ENCODE measurements at regions not wholly inside any gene's neighbourhood (a gene's known extent, or its start where the extent isn't known, plus 50 kb on each side); places are given as distances from the start of the nearest gene placed in this dataset.

- TF ChIP-seq EZH2 (IDR thresholded peaks at IDR 0.05; ENCODE audit: borderline replicate concordance, low read depth, low read length, severe bottlenecking), result no peak
- TF ChIP-seq, protein P1, sequence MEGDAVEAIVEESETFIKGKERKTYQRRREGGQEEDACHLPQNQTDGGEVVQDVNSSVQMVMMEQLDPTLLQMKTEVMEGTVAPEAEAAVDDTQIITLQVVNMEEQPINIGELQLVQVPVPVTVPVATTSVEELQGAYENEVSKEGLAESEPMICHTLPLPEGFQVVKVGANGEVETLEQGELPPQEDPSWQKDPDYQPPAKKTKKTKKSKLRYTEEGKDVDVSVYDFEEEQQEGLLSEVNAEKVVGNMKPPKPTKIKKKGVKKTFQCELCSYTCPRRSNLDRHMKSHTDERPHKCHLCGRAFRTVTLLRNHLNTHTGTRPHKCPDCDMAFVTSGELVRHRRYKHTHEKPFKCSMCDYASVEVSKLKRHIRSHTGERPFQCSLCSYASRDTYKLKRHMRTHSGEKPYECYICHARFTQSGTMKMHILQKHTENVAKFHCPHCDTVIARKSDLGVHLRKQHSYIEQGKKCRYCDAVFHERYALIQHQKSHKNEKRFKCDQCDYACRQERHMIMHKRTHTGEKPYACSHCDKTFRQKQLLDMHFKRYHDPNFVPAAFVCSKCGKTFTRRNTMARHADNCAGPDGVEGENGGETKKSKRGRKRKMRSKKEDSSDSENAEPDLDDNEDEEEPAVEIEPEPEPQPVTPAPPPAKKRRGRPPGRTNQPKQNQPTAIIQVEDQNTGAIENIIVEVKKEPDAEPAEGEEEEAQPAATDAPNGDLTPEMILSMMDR (IDR thresholded peaks at IDR 0.05; ENCODE audit: borderline replicate concordance, extremely low read depth, low read length, poor library complexity, severe bottlenecking), result no peak
- ATAC-seq (ENCODE audit: insufficient read depth, low read depth) (no peak), DNase-seq (no peak)
- no peak overlapping the region for H3K4me3 ChIP-seq (ENCODE audit: low read depth in 1 of 2, low read length in 2 of 2)
- no peak overlapping the region for H3K9ac ChIP-seq (ENCODE audit: low read depth, low read length)
- no peaks in the 10 kb centered on the region for H3K36me3 ChIP-seq (ENCODE audit: insufficient read depth, low read length)
- H4K20me1 ChIP-seq (ENCODE audit: insufficient read depth, low read length), result no peaks in the 10 kb centered on the region
- H3K27ac ChIP-seq (ENCODE audit: low read length), result no peak overlapping the region
- no peaks in the 10 kb centered on the region for H3K79me2 ChIP-seq (ENCODE audit: insufficient read depth, low read length)
- H2AFZ ChIP-seq (ENCODE audit: low read depth, low read length), result no peak overlapping the region
- peaks cover 5% of the 10 kb centered on the region; the same call in 1 of the 2 replicates for H3K4me1 ChIP-seq (ENCODE audit: insufficient read depth, low read length)
- no peaks in the 10 kb centered on the region for H3K9me3 ChIP-seq (ENCODE audit: insufficient read depth, low read length, severe bottlenecking)
- H3K27me3 ChIP-seq (ENCODE audit: insufficient read depth, low read length, poor library complexity), result no peaks in the 10 kb centered on the region
- H3K4me2 ChIP-seq (ENCODE audit: insufficient read depth, low read length), result no peak overlapping the region
These were observed 127.4 kb downstream of the PALM2AKAP2 start for GRCh38 chr9:109907400-109907799.

DNA sequence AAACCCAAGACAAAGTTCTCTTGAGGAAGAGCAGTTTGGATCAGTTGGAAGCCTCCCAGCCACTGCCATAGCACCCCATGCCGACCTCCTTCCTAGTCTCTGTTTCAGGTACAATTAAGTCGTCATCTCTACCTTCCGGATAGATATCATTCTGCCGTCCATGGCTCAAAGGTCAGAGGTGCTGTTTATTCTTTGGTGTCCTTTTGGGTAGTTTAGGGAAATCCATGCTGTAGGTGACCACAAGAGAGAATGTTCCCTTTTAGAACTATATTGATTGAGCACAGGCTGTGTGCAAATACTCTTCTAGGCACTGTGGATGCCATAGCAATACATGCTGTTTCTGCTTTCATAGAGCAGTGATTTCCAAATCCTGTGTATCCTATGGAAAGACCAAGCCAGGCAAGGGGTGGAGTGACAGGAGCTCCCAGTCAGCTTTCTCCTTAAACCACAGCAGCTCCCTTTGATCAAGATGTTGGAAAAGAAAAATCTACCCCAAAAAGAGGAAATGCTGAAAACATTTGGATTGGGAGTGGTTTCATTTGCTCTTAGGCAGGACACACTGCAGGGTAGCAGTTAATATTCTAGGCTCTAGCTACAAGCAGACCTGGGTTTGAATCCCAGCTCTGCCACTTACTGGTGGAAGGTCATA, 127.9 kb downstream of the PALM2AKAP2 start:
- H2AFZ ChIP-seq (ENCODE audit: low read depth, low read length), result no peak overlapping the region

DNA sequence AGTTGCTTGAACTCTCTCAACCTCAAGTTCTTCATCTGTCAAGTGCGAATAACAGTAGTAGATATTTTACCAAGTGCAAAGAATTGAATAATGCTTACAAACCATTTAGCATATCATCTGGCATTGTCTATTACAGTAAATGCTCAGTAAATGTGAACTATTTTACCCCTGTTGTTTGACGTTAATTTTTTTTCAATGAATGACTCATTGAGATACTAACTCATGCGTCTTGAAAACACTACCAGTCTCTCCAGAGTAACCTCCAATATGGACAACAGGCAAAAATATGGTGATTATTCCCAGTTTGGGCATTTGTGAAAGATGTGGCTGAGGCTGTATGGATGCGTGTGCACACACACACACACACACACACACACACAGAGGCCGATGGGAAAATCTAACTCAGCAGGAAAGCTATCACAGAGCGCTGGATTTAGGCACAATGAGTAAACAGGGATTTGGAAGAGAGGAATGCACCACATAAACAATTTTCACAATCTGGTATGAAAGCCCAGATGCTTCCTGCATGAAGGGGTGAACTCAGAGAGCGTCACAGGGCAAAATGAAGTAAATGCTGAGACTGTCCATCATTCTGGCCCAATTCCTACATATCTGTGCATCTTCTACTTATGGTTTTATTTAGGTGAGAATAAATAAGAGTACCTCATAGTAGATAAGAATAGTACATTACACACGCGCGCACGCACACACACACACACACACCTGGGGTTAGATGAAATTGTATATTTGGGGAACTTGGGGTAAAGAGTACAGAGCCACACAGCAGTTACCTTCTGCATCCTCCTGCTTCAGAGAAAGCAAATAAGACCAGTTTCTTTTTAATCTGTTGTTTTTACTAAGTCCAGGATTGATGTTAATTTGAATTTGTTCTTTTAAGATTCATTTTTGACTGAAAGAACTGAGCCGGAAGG, 128.7 kb downstream of the PALM2AKAP2 start:
- no peak overlapping the region for H3K9ac ChIP-seq (ENCODE audit: low read depth, low read length)
- H3K4me1 ChIP-seq (ENCODE audit: insufficient read depth, low read length), result peaks cover 4% of the 10 kb centered on the region; the same call in 1 of the 2 replicates
- H3K4me2 ChIP-seq (ENCODE audit: insufficient read depth, low read length), result no peak overlapping the region
- no peak overlapping the region for H3K4me3 ChIP-seq (ENCODE audit: low read depth in 1 of 2, low read length in 2 of 2)
- ATAC-seq (ENCODE audit: insufficient read depth, low read depth) (no peak), DNase-seq (no peak)
- H3K79me2 ChIP-seq (ENCODE audit: insufficient read depth, low read length), result no peaks in the 10 kb centered on the region
- H3K9me3 ChIP-seq (ENCODE audit: insufficient read depth, low read length, severe bottlenecking), result no peaks in the 10 kb centered on the region
- TF ChIP-seq EZH2 (IDR thresholded peaks at IDR 0.05; ENCODE audit: borderline replicate concordance, low read depth, low read length, severe bottlenecking), result no peak
- TF ChIP-seq, protein P1 (IDR thresholded peaks at IDR 0.05; ENCODE audit: borderline replicate concordance, extremely low read depth, low read length, poor library complexity, severe bottlenecking), result no peak
- no peaks in the 10 kb centered on the region for H3K27me3 ChIP-seq (ENCODE audit: insufficient read depth, low read length, poor library complexity)
- no peaks in the 10 kb centered on the region for H4K20me1 ChIP-seq (ENCODE audit: insufficient read depth, low read length)
- no peaks in the 10 kb centered on the region for H3K36me3 ChIP-seq (ENCODE audit: insufficient read depth, low read length)
- H3K27ac ChIP-seq (ENCODE audit: low read length), result no peak overlapping the region
- H2AFZ ChIP-seq (ENCODE audit: low read depth, low read length), result no peak overlapping the region

More for the DNA sequence above, 127.9 kb downstream of the PALM2AKAP2 start:
- Histone ChIP-seq H3K4me1 (ENCODE audit: insufficient read depth, low read length) (peaks cover 5% of the 10 kb centered on the region; the same call in 1 of the 2 replicates), H3K36me3 (ENCODE audit: insufficient read depth, low read length) (no peaks in the 10 kb centered on the region), H3K9me3 (ENCODE audit: insufficient read depth, low read length, severe bottlenecking) (no peaks in the 10 kb centered on the region), H3K27me3 (ENCODE audit: insufficient read depth, low read length, poor library complexity) (no peaks in the 10 kb centered on the region), H3K4me3 (ENCODE audit: low read depth in 1 of 2, low read length in 2 of 2) (no peak overlapping the region), H4K20me1 (ENCODE audit: insufficient read depth, low read length) (no peaks in the 10 kb centered on the region), H3K27ac (ENCODE audit: low read length) (no peak overlapping the region), H3K79me2 (ENCODE audit: insufficient read depth, low read length) (no peaks in the 10 kb centered on the region), H3K4me2 (ENCODE audit: insufficient read depth, low read length) (no peak overlapping the region), H3K9ac (ENCODE audit: low read depth, low read length) (no peak overlapping the region)
- ATAC-seq (ENCODE audit: insufficient read depth, low read depth) (no peak), DNase-seq (no peak)
- TF ChIP-seq, protein P1 (IDR thresholded peaks at IDR 0.05; ENCODE audit: borderline replicate concordance, extremely low read depth, low read length, poor library complexity, severe bottlenecking), result no peak
- TF ChIP-seq EZH2 (IDR thresholded peaks at IDR 0.05; ENCODE audit: borderline replicate concordance, low read depth, low read length, severe bottlenecking), result no peak

Measured in DND-41 (cell line).